Keratinocyte (primary cell): ENCODE measurements at regions not wholly inside any gene's neighbourhood (a gene's known extent, or its start where the extent isn't known, plus 50 kb on each side); places are given as distances from the start of the nearest gene placed in this dataset.

Experiments used
- CTCF ChIP-seq, 3 experiments: IDR thresholded peaks in 1 of 3; conservative IDR thresholded peaks in 1 of 3; optimal IDR thresholded peaks in 1 of 3; 2 replicates in 2 of 3; 3 replicates in 1 of 3; pipeline versions ENCODE3 to v1.5.1; 2011; ENCODE audit warnings: low read length in 3 of 3, mild to moderate bottlenecking in 3 of 3, moderate library complexity in 2 of 3, control low read depth in 1 of 3, inconsistent platforms in 1 of 3; ENCODE audit not compliant: insufficient read depth in 2 of 3; ENCODE audit errors: extremely low read depth in 1 of 3
- EZH2 ChIP-seq: IDR thresholded peaks from one replicate; pipeline ENCODE4 v1.6.1; 2012; ENCODE audit warnings: inconsistent platforms, mild to moderate bottlenecking, low read length, moderate library complexity

- TF ChIP-seq CTCF (optimal IDR thresholded peaks at IDR 0.05 in 1 of 3, IDR thresholded peaks at IDR 0.05 in 1 of 3, conservative IDR thresholded peaks at IDR 0.05 in 1 of 3; ENCODE audit: extremely low read depth in 1 of 3, insufficient read depth in 2 of 3, low read length in 3 of 3), result no peak
- TF ChIP-seq EZH2, result no peak
Measured at GRCh38 chr2:41871080-41871479, 176.7 kb upstream of the PKDCC start.
